ENCODE measurements at regions not wholly inside any gene's neighbourhood (a gene's known extent, or its start where the extent isn't known, plus 50 kb on each side); places are given as distances from the start of the nearest gene placed in this dataset.

DNA sequence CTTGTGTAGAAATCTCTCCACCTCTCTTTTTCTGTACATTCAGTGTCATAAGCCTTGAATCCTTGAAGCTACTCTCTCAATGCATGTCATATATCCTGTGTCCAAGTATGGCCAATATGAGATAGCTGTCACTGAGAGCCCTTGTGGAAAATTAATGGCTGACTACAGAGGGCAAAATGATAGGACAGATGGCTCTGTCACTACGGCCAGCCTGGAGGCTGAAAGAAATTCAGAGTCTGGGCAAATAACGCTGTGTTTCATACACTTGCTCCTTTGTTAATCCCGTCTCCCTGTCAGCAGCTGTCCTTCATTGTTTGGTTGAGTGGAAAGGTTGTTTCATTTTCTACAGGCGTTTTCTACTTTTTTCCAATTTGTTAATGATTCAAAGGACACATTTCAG, 70.4 kb upstream of the VGLL2 start:
- Histone ChIP-seq H3K4me3 (ENCODE audit: low read depth, low read length) (no peak overlapping the region), H3K9me3 (ENCODE audit: control insufficient read depth, insufficient read depth, low read length) (no peaks in the 10 kb centered on the region), H3K27ac (ENCODE audit: low read depth, low read length) (no peak overlapping the region), H3K27me3 (ENCODE audit: control insufficient read depth, insufficient read depth, low read length) (no peaks in the 10 kb centered on the region)
- DNase-seq (ENCODE audit: low read depth, low spot score): no peak
- POLR2A ChIA-PET: no interaction called here
- CTCF ChIA-PET: no interaction called here
- TF ChIP-seq, protein P1, sequence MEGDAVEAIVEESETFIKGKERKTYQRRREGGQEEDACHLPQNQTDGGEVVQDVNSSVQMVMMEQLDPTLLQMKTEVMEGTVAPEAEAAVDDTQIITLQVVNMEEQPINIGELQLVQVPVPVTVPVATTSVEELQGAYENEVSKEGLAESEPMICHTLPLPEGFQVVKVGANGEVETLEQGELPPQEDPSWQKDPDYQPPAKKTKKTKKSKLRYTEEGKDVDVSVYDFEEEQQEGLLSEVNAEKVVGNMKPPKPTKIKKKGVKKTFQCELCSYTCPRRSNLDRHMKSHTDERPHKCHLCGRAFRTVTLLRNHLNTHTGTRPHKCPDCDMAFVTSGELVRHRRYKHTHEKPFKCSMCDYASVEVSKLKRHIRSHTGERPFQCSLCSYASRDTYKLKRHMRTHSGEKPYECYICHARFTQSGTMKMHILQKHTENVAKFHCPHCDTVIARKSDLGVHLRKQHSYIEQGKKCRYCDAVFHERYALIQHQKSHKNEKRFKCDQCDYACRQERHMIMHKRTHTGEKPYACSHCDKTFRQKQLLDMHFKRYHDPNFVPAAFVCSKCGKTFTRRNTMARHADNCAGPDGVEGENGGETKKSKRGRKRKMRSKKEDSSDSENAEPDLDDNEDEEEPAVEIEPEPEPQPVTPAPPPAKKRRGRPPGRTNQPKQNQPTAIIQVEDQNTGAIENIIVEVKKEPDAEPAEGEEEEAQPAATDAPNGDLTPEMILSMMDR (IDR thresholded peaks at IDR 0.05; ENCODE audit: low read depth, low read length): no peak

- no peaks in the 10 kb centered on the region for H3K27me3 ChIP-seq (ENCODE audit: control insufficient read depth, insufficient read depth, low read length)
- ChIA-PET CTCF (no interaction called here), POLR2A (no interaction called here)
- H3K27ac ChIP-seq (ENCODE audit: low read depth, low read length): no peak overlapping the region
- TF ChIP-seq, protein P1 (IDR thresholded peaks at IDR 0.05; ENCODE audit: low read depth, low read length): no peak
- no peak overlapping the region for H3K4me3 ChIP-seq (ENCODE audit: low read depth, low read length)
- no peak for DNase-seq (ENCODE audit: low read depth, low spot score)
- no peaks in the 10 kb centered on the region for H3K9me3 ChIP-seq (ENCODE audit: control insufficient read depth, insufficient read depth, low read length)
Observed at GRCh38 chr6:117195728-117196127, 69.6 kb upstream of the VGLL2 start.

GRCh38 chr6:117200067-117200466, 65.3 kb upstream of the VGLL2 start:
- DNase-seq (ENCODE audit: low read depth, low spot score): no peak
- Histone ChIP-seq H3K27ac (ENCODE audit: low read depth, low read length) (no peak overlapping the region), H3K4me3 (ENCODE audit: low read depth, low read length) (no peak overlapping the region), H3K27me3 (ENCODE audit: control insufficient read depth, insufficient read depth, low read length) (no peaks in the 10 kb centered on the region), H3K9me3 (ENCODE audit: control insufficient read depth, insufficient read depth, low read length) (no peaks in the 10 kb centered on the region; the same call in 1 of the 2 replicates)
- ChIA-PET POLR2A (no interaction called here), CTCF (no interaction called here)
- TF ChIP-seq, protein P1 (IDR thresholded peaks at IDR 0.05; ENCODE audit: low read depth, low read length): no peak

GRCh38 chr6:117204903-117205302, 60.5 kb upstream of the VGLL2 start:
- TF ChIP-seq, protein P1 (IDR thresholded peaks at IDR 0.05; ENCODE audit: low read depth, low read length): no peak
- POLR2A ChIA-PET: no interaction called here
- H3K27me3 ChIP-seq (ENCODE audit: control insufficient read depth, insufficient read depth, low read length): no peaks in the 10 kb centered on the region
- no peak for DNase-seq (ENCODE audit: low read depth, low spot score)
- H3K9me3 ChIP-seq (ENCODE audit: control insufficient read depth, insufficient read depth, low read length): no peaks in the 10 kb centered on the region; the same call in 1 of the 2 replicates
- CTCF ChIA-PET: no interaction called here
- H3K4me3 ChIP-seq (ENCODE audit: low read depth, low read length): no peak overlapping the region
- H3K27ac ChIP-seq (ENCODE audit: low read depth, low read length): no peak overlapping the region

DNA sequence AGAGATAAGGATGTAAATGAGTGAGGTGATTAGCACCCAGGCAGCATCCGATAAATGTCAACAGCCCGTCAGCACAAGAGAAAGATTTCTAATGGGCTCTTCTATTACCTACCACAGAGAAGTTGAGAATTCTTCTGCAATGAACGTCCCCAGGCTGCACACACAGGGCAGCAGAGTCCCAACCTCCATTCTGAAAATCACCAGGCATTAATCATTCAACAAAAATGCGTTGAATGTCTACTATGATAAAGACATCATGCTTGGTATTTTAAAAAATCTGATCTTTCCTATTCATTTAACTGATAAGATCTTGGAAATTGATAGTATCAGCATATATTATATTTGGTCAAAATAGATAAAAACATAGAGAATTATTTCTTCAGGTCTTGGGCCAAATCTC, 59.5 kb upstream of the VGLL2 start:
- no peak for DNase-seq (ENCODE audit: low read depth, low spot score)
- TF ChIP-seq, protein P1 (IDR thresholded peaks at IDR 0.05; ENCODE audit: low read depth, low read length): no peak
- Histone ChIP-seq H3K4me3 (ENCODE audit: low read depth, low read length) (no peak overlapping the region), H3K9me3 (ENCODE audit: control insufficient read depth, insufficient read depth, low read length) (no peaks in the 10 kb centered on the region; the same call in 1 of the 2 replicates), H3K27me3 (ENCODE audit: control insufficient read depth, insufficient read depth, low read length) (no peaks in the 10 kb centered on the region), H3K27ac (ENCODE audit: low read depth, low read length) (no peak overlapping the region)
- POLR2A ChIA-PET: no interaction called here
- CTCF ChIA-PET: no interaction called here

Measured in AG04450 (cell line).